H1 (cell line): ENCODE measurements at regions not wholly inside any gene's neighbourhood (a gene's known extent, or its start where the extent isn't known, plus 50 kb on each side); places are given as distances from the start of the nearest gene placed in this dataset.

ENCODE experiments used
- CTCF ChIA-PET: fragments of 300-600 bp; sonication (Branson Sonifier 250); formaldehyde crosslinking; loops from one replicate; lab custom pipeline; 2021; ENCODE audit not compliant: partially characterized antibody; lab: Charles Lee
- POLR2A ChIA-PET: fragments of 300-600 bp; sonication (Branson Sonifier 250); formaldehyde crosslinking; loops from one replicate; lab custom pipeline; 2021; ENCODE audit warnings: inconsistent platforms; ENCODE audit not compliant: partially characterized antibody; lab: Charles Lee
- DNase-seq, 2 experiments: peaks; one replicate each; pipeline versions ENCODE4 v3.0.0 to v3.0.0-alpha.2; 2010 to 2022; ENCODE audit warnings: low spot score in 2 of 2, low read depth in 1 of 2, mixed read lengths in 1 of 2
- FAIRE-seq: peaks from 2 replicates; lab custom pipeline; 2011; peaks lifted over from hg19 to GRCh38; lab: Jason Lieb, UNC
- H2AFZ ChIP-seq: 2 replicates; pipeline ENCODE4 v1.8.1; 2012; ENCODE audit warnings: low read length, inconsistent platforms
- H2AK5ac ChIP-seq: 2 replicates; pipeline ENCODE4 v1.6.1; 2013; ENCODE audit warnings: low read depth, low read length
- H2BK120ac ChIP-seq: replicated peaks from 2 replicates; pipeline ENCODE3; 2013; ENCODE audit warnings: low read depth, low read length, inconsistent platforms
- H2BK12ac ChIP-seq: 2 replicates; pipeline ENCODE4 v1.6.1; 2013; ENCODE audit warnings: low read depth, low read length
- H2BK15ac ChIP-seq: 2 replicates; pipeline ENCODE4 v1.6.1; 2013; ENCODE audit warnings: low read length
- H2BK20ac ChIP-seq: 2 replicates; pipeline ENCODE4 v1.6.1; 2013; ENCODE audit warnings: low read length
- H2BK5ac ChIP-seq: 2 replicates; pipeline ENCODE4 v1.6.1; 2013; ENCODE audit warnings: low read depth, low read length
- H3K14ac ChIP-seq: 2 replicates; pipeline ENCODE4 v1.6.1; 2013; ENCODE audit warnings: inconsistent platforms; ENCODE audit not compliant: insufficient read length
- H3K18ac ChIP-seq: 2 replicates; pipeline ENCODE4 v1.6.1; 2013; ENCODE audit warnings: low read length; ENCODE audit errors: extremely low read depth
- H3K23ac ChIP-seq: 2 replicates; pipeline ENCODE4 v1.6.1; 2013; ENCODE audit warnings: inconsistent platforms; ENCODE audit not compliant: insufficient read length
- H3K23me2 ChIP-seq: 2 replicates; pipeline ENCODE4 v1.6.1; 2013; ENCODE audit warnings: low read depth, low read length
- H3K27ac ChIP-seq: 2 replicates; pipeline ENCODE4 v1.6.1; 2011; ENCODE audit warnings: low read depth, low read length, inconsistent platforms
- H3K27me3 ChIP-seq, 4 experiments: replicated peaks in 1 of 4; 1 replicate in 1 of 4; 2 replicates in 3 of 4; pipeline versions ENCODE4 v1.6.1 to v1.8.1; 2011 to 2013; ENCODE audit warnings: low read length in 3 of 4, mild to moderate bottlenecking in 3 of 4, inconsistent platforms in 2 of 4, mixed read lengths in 2 of 4, moderate library complexity in 1 of 4; ENCODE audit not compliant: control insufficient read depth in 3 of 4, insufficient read depth in 3 of 4; ENCODE audit errors: extremely low read depth in 1 of 4
- H3K36me3 ChIP-seq, 4 experiments: 2 replicates each; pipeline versions ENCODE4 v1.6.1 to v1.8.1; 2011 to 2013; ENCODE audit warnings: mild to moderate bottlenecking in 4 of 4, low read length in 3 of 4, moderate library complexity in 2 of 4, control low read depth in 1 of 4, inconsistent platforms in 1 of 4; ENCODE audit not compliant: insufficient read depth in 4 of 4, control insufficient read depth in 2 of 4
- H3K4ac ChIP-seq: replicated peaks from 2 replicates; pipeline ENCODE3; 2013; ENCODE audit warnings: low read length, low read depth, mixed read lengths, inconsistent platforms; ENCODE audit not compliant: insufficient read length
- H3K4me1 ChIP-seq, 4 experiments: replicated peaks in 1 of 4; 1 replicate in 1 of 4; 2 replicates in 3 of 4; pipeline versions ENCODE4 v1.6.1 to v1.8.1; 2011 to 2013; ENCODE audit warnings: low read length in 3 of 4, inconsistent platforms in 2 of 4, mixed read lengths in 1 of 4; ENCODE audit not compliant: insufficient read depth in 4 of 4, control insufficient read depth in 3 of 4
- H3K4me2 ChIP-seq, 2 experiments: 2 replicates each; pipeline versions ENCODE4 v1.6.1 to v1.8.1; 2011 to 2013; ENCODE audit warnings: low read depth in 2 of 2, low read length in 2 of 2, control low read depth in 1 of 2, inconsistent platforms in 1 of 2, mild to moderate bottlenecking in 1 of 2; ENCODE audit not compliant: insufficient read depth in 1 of 2
- H3K4me3 ChIP-seq, 4 experiments: fragments of 200-600, 300-600 bp in 1 of 4; sonication (generic), shearing (Covaris generic), sonication (Bioruptor Twin) in 1 of 4; 2 replicates each; pipeline versions ENCODE4 v1.5.1 to v1.8.1; 2011 to 2016; ENCODE audit warnings: low read length in 4 of 4, low read depth in 3 of 4, control low read depth in 2 of 4, inconsistent platforms in 2 of 4, mild to moderate bottlenecking in 2 of 4, mixed read lengths in 1 of 4, moderate library complexity in 1 of 4; ENCODE audit not compliant: insufficient read depth in 2 of 4; ENCODE audit errors: extremely low read depth in 1 of 4
- H3K56ac ChIP-seq: replicated peaks from 2 replicates; pipeline ENCODE3; 2013; ENCODE audit warnings: low read depth, mild to moderate bottlenecking, mixed read lengths, low read length, inconsistent platforms; ENCODE audit not compliant: insufficient read length
- H3K79me1 ChIP-seq: 2 replicates; pipeline ENCODE4 v1.6.1; 2013; ENCODE audit warnings: low read depth, low read length, control low read depth
- H3K79me2 ChIP-seq, 2 experiments: 2 replicates each; pipeline versions ENCODE4 v1.6.1 to v1.8.1; 2012 to 2013; ENCODE audit warnings: low read length in 2 of 2, mild to moderate bottlenecking in 2 of 2, inconsistent platforms in 1 of 2; ENCODE audit not compliant: insufficient read depth in 2 of 2, control insufficient read depth in 1 of 2
- H3K9ac ChIP-seq, 4 experiments: replicated peaks in 1 of 4; 1 replicate in 1 of 4; 2 replicates in 3 of 4; pipeline versions ENCODE4 v1.6.1 to v1.8.1; 2011 to 2013; ENCODE audit warnings: low read depth in 3 of 4, low read length in 3 of 4, control low read depth in 2 of 4, mild to moderate bottlenecking in 2 of 4, moderate library complexity in 2 of 4, inconsistent platforms in 1 of 4; ENCODE audit errors: extremely low read depth in 1 of 4
- H3K9me3 ChIP-seq, 2 experiments: 2 replicates each; pipeline versions ENCODE4 v1.6.1 to v1.8.1; 2012 to 2013; ENCODE audit warnings: mild to moderate bottlenecking in 2 of 2, moderate library complexity in 2 of 2, control low read depth in 1 of 2, inconsistent platforms in 1 of 2, low read depth in 1 of 2, low read length in 1 of 2, mixed read lengths in 1 of 2; ENCODE audit not compliant: insufficient read depth in 2 of 2
- H4K20me1 ChIP-seq, 2 experiments: replicated peaks in 1 of 2; 2 replicates each; pipeline versions ENCODE3 to v1.8.1; 2011 to 2013; ENCODE audit warnings: inconsistent platforms in 2 of 2, low read length in 2 of 2, mild to moderate bottlenecking in 1 of 2; ENCODE audit not compliant: insufficient read depth in 2 of 2, control insufficient read depth in 1 of 2
- H4K5ac ChIP-seq: 2 replicates; pipeline ENCODE4 v1.6.1; 2013; ENCODE audit warnings: low read length, low read depth, mixed read lengths, inconsistent platforms; ENCODE audit not compliant: insufficient read length
- H4K8ac ChIP-seq: 2 replicates; pipeline ENCODE4 v1.8.0; 2013; ENCODE audit warnings: mild to moderate bottlenecking, moderate library complexity, low read length, inconsistent platforms; ENCODE audit not compliant: insufficient read depth; ENCODE audit errors: extremely low read depth
- H4K91ac ChIP-seq: replicated peaks from 2 replicates; pipeline ENCODE3; 2013; ENCODE audit warnings: low read length, mixed read lengths, inconsistent platforms; ENCODE audit not compliant: insufficient read length
- ASH2L ChIP-seq: fragments of 200-600, 300-600 bp; sonication (generic); IDR thresholded peaks from one replicate; pipeline ENCODE4 v1.7.1; 2017; ENCODE audit warnings: low read length
- CHD2 ChIP-seq: IDR thresholded peaks from 2 replicates; pipeline ENCODE4 v1.6.1; 2012; ENCODE audit warnings: low read length, improper control_type of control experiment
- POLR2AphosphoS5 ChIP-seq: IDR thresholded peaks from 2 replicates; pipeline ENCODE4 v1.6.1; 2011; ENCODE audit warnings: low read depth, low read length
- POU5F1 ChIP-seq: IDR thresholded peaks from 2 replicates; pipeline ENCODE4 v1.6.1; 2011; ENCODE audit warnings: low read depth, mild to moderate bottlenecking, low read length, moderate library complexity
- RAD21 ChIP-seq, 2 experiments: IDR thresholded peaks in 1 of 2; conservative IDR thresholded peaks in 1 of 2; 2 replicates each; pipeline ENCODE4 v1.6.1; 2011; ENCODE audit warnings: low read depth in 2 of 2, low read length in 2 of 2, improper control_type of control experiment in 1 of 2, inconsistent platforms in 1 of 2, mild to moderate bottlenecking in 1 of 2, moderate library complexity in 1 of 2
- RNF2 ChIP-seq: fragments of 200-900, 300-1000 bp; sonication (generic); IDR thresholded peaks from 2 replicates; pipeline ENCODE4 v1.7.1; 2016; ENCODE audit warnings: borderline replicate concordance, low read depth, mild to moderate bottlenecking, antibody characterized with exemption, low read length; ENCODE audit not compliant: poor library complexity, severe bottlenecking; ENCODE audit errors: missing control alignments
- SIRT6 ChIP-seq: IDR thresholded peaks from one replicate; pipeline ENCODE4 v1.7.1; 2012; ENCODE audit warnings: low read length, inconsistent platforms
- SP1 ChIP-seq: IDR thresholded peaks from 2 replicates; pipeline ENCODE4 v1.6.1; 2011; ENCODE audit warnings: low read depth, low read length
- SP2 ChIP-seq: IDR thresholded peaks from 2 replicates; pipeline ENCODE4 v1.6.1; 2012; ENCODE audit warnings: mild to moderate bottlenecking, low read length, inconsistent platforms
- SRF ChIP-seq: IDR thresholded peaks from 2 replicates; pipeline ENCODE4 v1.6.1; 2011; ENCODE audit warnings: mild to moderate bottlenecking, low read depth, low read length, moderate library complexity
- TBP ChIP-seq: IDR thresholded peaks from 2 replicates; pipeline ENCODE4 v1.6.1; 2011; ENCODE audit warnings: low read depth, low read length, improper control_type of control experiment
- TEAD4 ChIP-seq: IDR thresholded peaks from 2 replicates; pipeline ENCODE4 v1.6.1; 2012; ENCODE audit warnings: low read depth, low read length, inconsistent platforms, mixed read lengths
- WGBS, 2 experiments: shearing (Covaris generic) in 1 of 2; methylation state at CpG; one replicate each; pipeline versions ENCODE4 v1.1.6 to v1.1.7; 2013 to 2015; ENCODE audit warnings: low lambda C conversion rate in 2 of 2, mixed read lengths in 2 of 2, inconsistent platforms in 1 of 2, low coverage in 1 of 2, missing lambda C conversion rate in 1 of 2; ENCODE audit not compliant: insufficient replicate concordance in 2 of 2, insufficient coverage in 1 of 2, insufficient read length in 1 of 2; ENCODE audit errors: extremely low coverage in 1 of 2, missing lambda C conversion rate in 1 of 2; 5-methylcytosine and 5-hydroxymethylcytosine counted together
- TF ChIP-seq, protein P1 (sequence below): IDR thresholded peaks from 2 replicates; pipeline ENCODE4 v1.6.1; 2012; ENCODE audit warnings: low read length, inconsistent platforms

- H4K5ac ChIP-seq: no peak overlapping the region
- CTCF ChIA-PET: no interaction called here
- no peaks in the 10 kb centered on the region for H3K27me3 ChIP-seq
- H3K56ac ChIP-seq: no peak overlapping the region
- no peaks in the 10 kb centered on the region for H3K23me2 ChIP-seq
- DNase-seq (no peak), FAIRE-seq (no peak)
- no peaks in the 10 kb centered on the region for H3K36me3 ChIP-seq
- H4K91ac ChIP-seq: no peak overlapping the region
- POLR2A ChIA-PET: interaction anchor here (1.3 kb wide), 1 partner anchor 20 kb away, joined by 3 read pairs; no protein-coding TSS in a partner anchor
- no peak overlapping the region for H3K27ac ChIP-seq
- H2AFZ ChIP-seq: 0 out of 2 replicates have a peak overlapping the region, but pooled peaks have one; percentile 95
- no peaks in the 10 kb centered on the region for H3K79me1 ChIP-seq
- no peak overlapping the region for H3K4ac ChIP-seq
- H2AK5ac ChIP-seq: no peak overlapping the region
- H3K9me3 ChIP-seq: no peaks in the 10 kb centered on the region
- no peak overlapping the region for H4K8ac ChIP-seq
- H3K18ac ChIP-seq: no peak overlapping the region
- no peak overlapping the region for H3K4me3 ChIP-seq
- H4K20me1 ChIP-seq: no peaks in the 10 kb centered on the region
- no peak overlapping the region for H2BK120ac ChIP-seq
- no peak overlapping the region for H3K9ac ChIP-seq
- no peaks in the 10 kb centered on the region for H3K4me1 ChIP-seq
- H3K4me2 ChIP-seq: no peak overlapping the region
- H2BK15ac ChIP-seq: no peak overlapping the region
- H2BK12ac ChIP-seq: no peak overlapping the region
- no peak overlapping the region for H2BK20ac ChIP-seq
- no peaks in the 10 kb centered on the region for H3K79me2 ChIP-seq
- no peak for TF ChIP-seq SP2
- TF ChIP-seq, protein P1, sequence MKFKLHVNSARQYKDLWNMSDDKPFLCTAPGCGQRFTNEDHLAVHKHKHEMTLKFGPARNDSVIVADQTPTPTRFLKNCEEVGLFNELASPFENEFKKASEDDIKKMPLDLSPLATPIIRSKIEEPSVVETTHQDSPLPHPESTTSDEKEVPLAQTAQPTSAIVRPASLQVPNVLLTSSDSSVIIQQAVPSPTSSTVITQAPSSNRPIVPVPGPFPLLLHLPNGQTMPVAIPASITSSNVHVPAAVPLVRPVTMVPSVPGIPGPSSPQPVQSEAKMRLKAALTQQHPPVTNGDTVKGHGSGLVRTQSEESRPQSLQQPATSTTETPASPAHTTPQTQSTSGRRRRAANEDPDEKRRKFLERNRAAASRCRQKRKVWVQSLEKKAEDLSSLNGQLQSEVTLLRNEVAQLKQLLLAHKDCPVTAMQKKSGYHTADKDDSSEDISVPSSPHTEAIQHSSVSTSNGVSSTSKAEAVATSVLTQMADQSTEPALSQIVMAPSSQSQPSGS: no peak
- no peak for TF ChIP-seq TEAD4
- no peak for TF ChIP-seq POLR2AphosphoS5
- no peak for TF ChIP-seq SIRT6
- no peak for TF ChIP-seq ASH2L
- TF ChIP-seq SRF: no peak
- no peak for TF ChIP-seq SP1
- no peak for TF ChIP-seq RAD21 (IDR thresholded peaks at IDR 0.05 in 1 of 2, conservative IDR thresholded peaks at IDR 0.05 in 1 of 2; ENCODE audit: low read depth in 2 of 2, low read length in 2 of 2)
- no peak for TF ChIP-seq POU5F1
- TF ChIP-seq CHD2: no peak
- TF ChIP-seq RNF2: no peak
- TF ChIP-seq TBP: no peak
- WGBS, 2 experiments: 83% methylated on average over 5 of the region's 5 CpGs; no CpG with 5 or more reads in 1 of the 2 experiments
- no peak overlapping the region for H2BK5ac ChIP-seq
- H3K23ac ChIP-seq: no peak overlapping the region
- H3K14ac ChIP-seq: no peak overlapping the region
Observed at GRCh38 chr4:99759346-99759984, 57.2 kb upstream of the DAPP1 start.
